ENCODE measurements at regions not wholly inside any gene's neighbourhood (a gene's known extent, or its start where the extent isn't known, plus 50 kb on each side); places are given as distances from the start of the nearest gene placed in this dataset.

DNA sequence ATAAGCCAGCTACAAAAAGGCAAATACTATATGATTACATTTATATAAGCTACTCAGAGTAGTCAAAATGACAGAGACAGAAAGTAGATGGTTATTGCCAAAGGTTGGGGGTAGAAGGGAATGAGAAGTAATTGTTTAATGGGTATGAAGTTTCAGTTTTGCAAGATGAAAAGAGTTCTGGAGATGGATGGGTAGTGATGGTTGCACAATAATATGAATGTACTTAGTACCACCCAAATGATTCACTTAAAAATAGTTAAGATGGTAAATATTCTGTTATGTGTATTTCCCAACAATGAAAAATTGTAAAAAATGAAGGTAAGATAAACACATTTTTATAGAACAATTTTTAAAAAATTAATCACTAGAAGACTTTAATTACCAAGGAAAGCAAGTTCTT is 448.4 kb downstream of the ADCYAP1 start:
- no peaks in the 10 kb centered on the region for H3K4me1 Mint-ChIP-seq (ENCODE audit: low read depth)
- H3K36me3 Mint-ChIP-seq (ENCODE audit: low read depth): no peaks in the 10 kb centered on the region
- DNase-seq (ENCODE audit: low spot score): no peak
- peaks cover 7% of the 10 kb centered on the region for H3K9me3 Mint-ChIP-seq (ENCODE audit: low read depth)
- H3K4me3 Mint-ChIP-seq (ENCODE audit: unreplicated experiment): no peak overlapping the region
- no peak overlapping the region for H3K27ac Mint-ChIP-seq (ENCODE audit: unreplicated experiment)
- TF ChIP-seq, protein P1, sequence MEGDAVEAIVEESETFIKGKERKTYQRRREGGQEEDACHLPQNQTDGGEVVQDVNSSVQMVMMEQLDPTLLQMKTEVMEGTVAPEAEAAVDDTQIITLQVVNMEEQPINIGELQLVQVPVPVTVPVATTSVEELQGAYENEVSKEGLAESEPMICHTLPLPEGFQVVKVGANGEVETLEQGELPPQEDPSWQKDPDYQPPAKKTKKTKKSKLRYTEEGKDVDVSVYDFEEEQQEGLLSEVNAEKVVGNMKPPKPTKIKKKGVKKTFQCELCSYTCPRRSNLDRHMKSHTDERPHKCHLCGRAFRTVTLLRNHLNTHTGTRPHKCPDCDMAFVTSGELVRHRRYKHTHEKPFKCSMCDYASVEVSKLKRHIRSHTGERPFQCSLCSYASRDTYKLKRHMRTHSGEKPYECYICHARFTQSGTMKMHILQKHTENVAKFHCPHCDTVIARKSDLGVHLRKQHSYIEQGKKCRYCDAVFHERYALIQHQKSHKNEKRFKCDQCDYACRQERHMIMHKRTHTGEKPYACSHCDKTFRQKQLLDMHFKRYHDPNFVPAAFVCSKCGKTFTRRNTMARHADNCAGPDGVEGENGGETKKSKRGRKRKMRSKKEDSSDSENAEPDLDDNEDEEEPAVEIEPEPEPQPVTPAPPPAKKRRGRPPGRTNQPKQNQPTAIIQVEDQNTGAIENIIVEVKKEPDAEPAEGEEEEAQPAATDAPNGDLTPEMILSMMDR (IDR thresholded peaks at IDR 0.05): no peak
- H3K27me3 Mint-ChIP-seq (ENCODE audit: low read depth): peaks cover 1% of the 10 kb centered on the region

DNA sequence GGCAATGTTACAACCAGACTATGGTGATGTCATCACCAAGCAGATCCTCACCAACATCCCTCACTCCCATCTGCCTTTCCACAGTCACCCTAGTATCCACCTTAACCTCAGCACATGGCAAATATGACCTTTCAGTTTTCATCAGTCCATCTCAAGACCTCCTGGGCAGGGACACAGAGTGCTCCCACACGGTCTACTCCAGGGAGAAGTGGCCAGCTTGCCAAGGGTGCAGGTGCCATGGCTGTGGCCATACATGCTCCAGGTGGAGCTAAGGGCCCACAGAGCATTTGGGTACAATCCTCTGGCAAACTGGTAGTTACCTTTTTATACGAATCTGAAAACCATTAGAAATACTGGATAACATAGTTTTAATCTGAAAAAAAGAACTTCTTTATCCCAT is 453.1 kb downstream of the ADCYAP1 start:
- Mint-ChIP-seq H3K36me3 (ENCODE audit: low read depth) (no peaks in the 10 kb centered on the region), H3K4me3 (ENCODE audit: unreplicated experiment) (no peak overlapping the region)

DNA sequence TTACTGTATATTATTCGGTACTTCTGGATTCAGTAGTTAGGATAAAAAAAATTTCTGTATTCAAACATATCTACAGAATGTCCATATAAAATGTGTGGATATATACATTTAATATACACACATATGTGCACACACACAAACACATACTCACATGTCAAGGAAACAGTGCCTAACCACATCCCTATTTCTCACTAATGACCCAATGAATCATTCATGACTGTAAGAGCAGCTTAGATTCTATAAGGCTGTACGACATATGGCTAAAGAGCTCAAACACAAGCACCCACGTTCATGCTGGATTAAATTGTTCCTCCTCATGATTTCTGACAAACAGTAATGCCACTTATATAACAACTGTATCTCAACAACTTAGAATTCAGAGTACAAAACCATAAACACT is 457.3 kb downstream of the ADCYAP1 start:
- no peaks in the 10 kb centered on the region for H3K36me3 Mint-ChIP-seq (ENCODE audit: low read depth)
- DNase-seq (ENCODE audit: low spot score): no peak
- H3K4me3 Mint-ChIP-seq (ENCODE audit: unreplicated experiment): no peak overlapping the region
- TF ChIP-seq, protein P1 (IDR thresholded peaks at IDR 0.05): no peak
- peaks cover 4% of the 10 kb centered on the region for H3K27me3 Mint-ChIP-seq (ENCODE audit: low read depth)
- no peaks in the 10 kb centered on the region for H3K4me1 Mint-ChIP-seq (ENCODE audit: low read depth)
- no peak overlapping the region for H3K27ac Mint-ChIP-seq (ENCODE audit: unreplicated experiment)
- no peaks in the 10 kb centered on the region for H3K9me3 Mint-ChIP-seq (ENCODE audit: low read depth)

More for the DNA sequence above, 453.1 kb downstream of the ADCYAP1 start:
- peaks cover 4% of the 10 kb centered on the region for H3K9me3 Mint-ChIP-seq (ENCODE audit: low read depth)
- no peak for DNase-seq (ENCODE audit: low spot score)
- TF ChIP-seq, protein P1 (IDR thresholded peaks at IDR 0.05): no peak
- H3K27ac Mint-ChIP-seq (ENCODE audit: unreplicated experiment): no peak overlapping the region
- no peaks in the 10 kb centered on the region for H3K27me3 Mint-ChIP-seq (ENCODE audit: low read depth)
- no peaks in the 10 kb centered on the region for H3K4me1 Mint-ChIP-seq (ENCODE audit: low read depth)

DNA sequence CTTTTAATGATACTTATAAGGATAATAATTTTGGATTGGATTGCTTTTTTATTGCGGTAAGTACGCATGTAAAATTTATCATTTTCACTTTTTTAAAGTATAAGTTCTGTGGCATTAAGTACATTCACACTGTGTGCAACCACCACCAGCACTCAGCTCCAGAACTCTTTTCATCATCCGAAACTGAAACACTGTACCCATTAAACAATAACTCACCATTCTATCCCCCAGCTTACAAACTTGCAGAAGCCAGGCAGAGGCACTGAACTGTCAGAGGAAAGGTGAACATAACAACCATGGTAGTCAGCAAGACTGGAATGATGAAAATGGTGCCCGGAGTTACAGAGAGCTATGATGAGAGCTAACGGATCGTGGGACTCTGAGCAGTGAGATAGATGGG is 465.9 kb downstream of the ADCYAP1 start:
- TF ChIP-seq, protein P1 (IDR thresholded peaks at IDR 0.05): no peak
- Mint-ChIP-seq H3K36me3 (ENCODE audit: low read depth) (no peaks in the 10 kb centered on the region), H3K9me3 (ENCODE audit: low read depth) (no peaks in the 10 kb centered on the region)

DNA sequence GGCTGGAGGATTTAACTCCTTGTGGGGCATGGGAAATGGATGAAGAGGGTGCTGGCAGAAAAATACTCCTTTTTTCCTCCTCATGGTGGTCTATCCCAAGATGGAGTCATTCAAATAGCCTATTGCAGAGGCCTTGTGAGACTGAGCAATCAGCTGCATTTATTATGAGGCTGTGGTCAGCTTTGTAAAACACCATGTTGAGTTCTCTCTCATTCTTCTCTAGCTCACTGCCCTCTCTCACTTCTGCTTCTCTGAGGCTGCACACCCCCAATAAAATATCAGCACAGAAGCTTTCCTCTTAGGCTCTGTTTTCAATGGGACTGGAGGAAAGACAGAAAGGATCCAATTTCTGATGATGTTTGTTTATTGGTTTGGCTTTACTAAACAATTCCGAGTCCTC is 467.1 kb downstream of the ADCYAP1 start:
- Mint-ChIP-seq H3K4me1 (ENCODE audit: low read depth) (no peaks in the 10 kb centered on the region), H3K4me3 (ENCODE audit: unreplicated experiment) (no peak overlapping the region), H3K36me3 (ENCODE audit: low read depth) (no peaks in the 10 kb centered on the region), H3K9me3 (ENCODE audit: low read depth) (no peaks in the 10 kb centered on the region), H3K27me3 (ENCODE audit: low read depth) (no peaks in the 10 kb centered on the region), H3K27ac (ENCODE audit: unreplicated experiment) (no peak overlapping the region)
- TF ChIP-seq, protein P1 (IDR thresholded peaks at IDR 0.05): no peak
- DNase-seq (ENCODE audit: low spot score): no peak

More for the DNA sequence above, 465.9 kb downstream of the ADCYAP1 start:
- H3K27ac Mint-ChIP-seq (ENCODE audit: unreplicated experiment): no peak overlapping the region
- H3K4me1 Mint-ChIP-seq (ENCODE audit: low read depth): no peaks in the 10 kb centered on the region
- no peaks in the 10 kb centered on the region for H3K27me3 Mint-ChIP-seq (ENCODE audit: low read depth)
- no peak for DNase-seq (ENCODE audit: low spot score)
- no peak overlapping the region for H3K4me3 Mint-ChIP-seq (ENCODE audit: unreplicated experiment)
